GM18858 (cell line): ENCODE measurements at regions not wholly inside any gene's neighbourhood (a gene's known extent, or its start where the extent isn't known, plus 50 kb on each side); places are given as distances from the start of the nearest gene placed in this dataset.
"Not testable (repeated sequence)": the region's sequence is repeated elsewhere in the genome, so short reads cannot be mapped to it uniquely, and the experiment has no call there.

ENCODE experiments used
- ATAC-seq: cut with Tn5 transposase; IDR thresholded peaks from one replicate; pipeline ENCODE4 v1.9.1; 2021; ENCODE audit not compliant: unreplicated experiment

- no peak for ATAC-seq
These were observed 169.2 kb upstream of the ATP10A start for GRCh38 chr15:26032162-26032846.

GRCh38 chr15:26029586-26029985, 166.5 kb upstream of the ATP10A start:
- not testable (repeated sequence) for ATAC-seq

- ATAC-seq = no peak
These were observed 166.0 kb upstream of the ATP10A start for GRCh38 chr15:26029146-26029545.

- no peak for ATAC-seq
These were observed 165.1 kb upstream of the ATP10A start for GRCh38 chr15:26028086-26028740.

GRCh38 chr15:26026671-26027070, 163.5 kb upstream of the ATP10A start:
- not testable (repeated sequence) for ATAC-seq

GRCh38 chr15:26024241-26024640, 161.1 kb upstream of the ATP10A start:
- no peak for ATAC-seq

- no peak for ATAC-seq
These were observed 160.6 kb upstream of the ATP10A start for GRCh38 chr15:26023691-26024090.

- no peak for ATAC-seq
These were observed 160.1 kb upstream of the ATP10A start for GRCh38 chr15:26023231-26023630.

GRCh38 chr15:26020871-26021270, 157.7 kb upstream of the ATP10A start:
- ATAC-seq = no peak

GRCh38 chr15:26017665-26018064, 154.5 kb upstream of the ATP10A start:
- ATAC-seq = no peak

GRCh38 chr15:26015516-26016075, 152.5 kb upstream of the ATP10A start:
- no peak for ATAC-seq

GRCh38 chr15:26013981-26014380, 150.9 kb upstream of the ATP10A start:
- no peak for ATAC-seq

- no peak for ATAC-seq
These were observed 148.8 kb upstream of the ATP10A start for GRCh38 chr15:26011916-26012315.

GRCh38 chr15:26007151-26007550, 144.0 kb upstream of the ATP10A start:
- no peak for ATAC-seq

GRCh38 chr15:26001201-26001600, 138.1 kb upstream of the ATP10A start:
- ATAC-seq = no peak

- no peak for ATAC-seq
These were observed 130.4 kb upstream of the ATP10A start for GRCh38 chr15:25993506-25993905.

GRCh38 chr15:25990220-25990619, 127.1 kb upstream of the ATP10A start:
- no peak for ATAC-seq

- no peak for ATAC-seq
These were observed 126.2 kb upstream of the ATP10A start for GRCh38 chr15:25989327-25989726.

- not testable (repeated sequence) for ATAC-seq
These were observed 125.6 kb upstream of the ATP10A start for GRCh38 chr15:25988716-25989115.

GRCh38 chr15:25987638-25988037, 124.5 kb upstream of the ATP10A start:
- no peak for ATAC-seq

- ATAC-seq = no peak
These were observed 122.0 kb upstream of the ATP10A start for GRCh38 chr15:25985165-25985564.

- ATAC-seq = no peak
These were observed 119.6 kb upstream of the ATP10A start for GRCh38 chr15:25982736-25983135.
